HAP-1 (cell line): ENCODE measurements at regions not wholly inside any gene's neighbourhood (a gene's known extent, or its start where the extent isn't known, plus 50 kb on each side); places are given as distances from the start of the nearest gene placed in this dataset.

Experiments used
- DNase-seq, 2 experiments: peaks; one replicate each; pipeline ENCODE4 v3.0.0-alpha.2; 2016 to 2020; ENCODE audit warnings: low spot score in 2 of 2
- H3K27me3 ChIP-seq: fragments of 250-450 bp; sonication (Bioruptor Pico); 2 replicates; pipeline ENCODE4 v1.5.1; 2020; ENCODE audit warnings: low read depth, mild to moderate bottlenecking, moderate library complexity
- H3K36me3 ChIP-seq: fragments of 250-450 bp; sonication (Bioruptor Pico); replicated peaks from 2 replicates; pipeline ENCODE4 v1.5.1; 2020; ENCODE audit warnings: mild to moderate bottlenecking
- H3K4me1 ChIP-seq: fragments of 250-450 bp; sonication (Bioruptor Pico); 2 replicates; pipeline ENCODE4 v1.5.1; 2020; ENCODE audit warnings: mild to moderate bottlenecking
- H3K4me3 ChIP-seq: fragments of 250-450 bp; sonication (Bioruptor Pico); 2 replicates; pipeline ENCODE4 v1.5.1; 2020; ENCODE audit warnings: mild to moderate bottlenecking, moderate library complexity
- H3K9me3 ChIP-seq: fragments of 250-450 bp; sonication (Bioruptor Pico); 2 replicates; pipeline ENCODE4 v1.5.1; 2020; ENCODE audit warnings: mild to moderate bottlenecking, moderate library complexity
- in situ Hi-C: fragments of 300-500 bp; cut with MboI; formaldehyde crosslinking; loops from 3 replicates; pipeline ENCODE4 v1.14.3; 2020; ENCODE audit warnings: low sequenced_read_pairs, inconsistent platforms, mixed read lengths

DNA sequence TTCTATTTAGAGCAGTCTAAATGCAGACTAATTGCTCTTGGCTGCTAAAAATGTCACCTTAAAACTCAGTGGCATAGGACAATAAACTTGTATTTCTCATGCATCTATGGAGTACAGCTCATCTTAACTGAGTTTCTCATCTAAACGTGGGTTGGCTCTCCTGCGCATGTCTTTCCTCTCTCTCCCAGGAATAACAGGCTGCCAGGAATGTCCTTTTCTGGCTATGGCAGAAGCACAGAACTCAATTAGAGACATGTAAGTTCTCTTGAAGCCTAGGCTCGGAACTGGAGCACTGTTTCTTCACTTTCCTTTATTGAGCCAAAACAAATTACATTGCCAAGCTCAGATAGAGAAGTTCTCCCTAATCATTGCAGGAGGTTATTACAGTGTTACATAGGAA, 722.3 kb upstream of the FLRT2 start:
- in situ Hi-C loops: no loop called here
- no peaks in the 10 kb centered on the region for H3K36me3 ChIP-seq
- H3K4me1 ChIP-seq: no peaks in the 10 kb centered on the region
- DNase-seq: no peak
- H3K27me3 ChIP-seq: no peaks in the 10 kb centered on the region
- no peaks in the 10 kb centered on the region for H3K9me3 ChIP-seq
- H3K4me3 ChIP-seq: no peak overlapping the region

GRCh38 chr14:84809158-84809557, 720.8 kb upstream of the FLRT2 start:
- no peaks in the 10 kb centered on the region for H3K27me3 ChIP-seq
- H3K36me3 ChIP-seq: no peaks in the 10 kb centered on the region
- no peak for DNase-seq
- no peaks in the 10 kb centered on the region for H3K4me1 ChIP-seq
- H3K4me3 ChIP-seq: no peak overlapping the region
- in situ Hi-C loops: no loop called here
- no peaks in the 10 kb centered on the region for H3K9me3 ChIP-seq

GRCh38 chr14:84814391-84814790, 715.6 kb upstream of the FLRT2 start:
- Histone ChIP-seq H3K4me1 (no peaks in the 10 kb centered on the region), H3K4me3 (no peak overlapping the region), H3K36me3 (no peaks in the 10 kb centered on the region), H3K27me3 (no peaks in the 10 kb centered on the region), H3K9me3 (no peaks in the 10 kb centered on the region)
- no peak for DNase-seq
- in situ Hi-C loops: no loop called here

GRCh38 chr14:84819528-84819927, 710.4 kb upstream of the FLRT2 start:
- Histone ChIP-seq H3K9me3 (no peaks in the 10 kb centered on the region), H3K36me3 (no peaks in the 10 kb centered on the region), H3K27me3 (no peaks in the 10 kb centered on the region), H3K4me3 (no peak overlapping the region), H3K4me1 (no peaks in the 10 kb centered on the region)
- in situ Hi-C loops: no loop called here
- DNase-seq: no peak

DNA sequence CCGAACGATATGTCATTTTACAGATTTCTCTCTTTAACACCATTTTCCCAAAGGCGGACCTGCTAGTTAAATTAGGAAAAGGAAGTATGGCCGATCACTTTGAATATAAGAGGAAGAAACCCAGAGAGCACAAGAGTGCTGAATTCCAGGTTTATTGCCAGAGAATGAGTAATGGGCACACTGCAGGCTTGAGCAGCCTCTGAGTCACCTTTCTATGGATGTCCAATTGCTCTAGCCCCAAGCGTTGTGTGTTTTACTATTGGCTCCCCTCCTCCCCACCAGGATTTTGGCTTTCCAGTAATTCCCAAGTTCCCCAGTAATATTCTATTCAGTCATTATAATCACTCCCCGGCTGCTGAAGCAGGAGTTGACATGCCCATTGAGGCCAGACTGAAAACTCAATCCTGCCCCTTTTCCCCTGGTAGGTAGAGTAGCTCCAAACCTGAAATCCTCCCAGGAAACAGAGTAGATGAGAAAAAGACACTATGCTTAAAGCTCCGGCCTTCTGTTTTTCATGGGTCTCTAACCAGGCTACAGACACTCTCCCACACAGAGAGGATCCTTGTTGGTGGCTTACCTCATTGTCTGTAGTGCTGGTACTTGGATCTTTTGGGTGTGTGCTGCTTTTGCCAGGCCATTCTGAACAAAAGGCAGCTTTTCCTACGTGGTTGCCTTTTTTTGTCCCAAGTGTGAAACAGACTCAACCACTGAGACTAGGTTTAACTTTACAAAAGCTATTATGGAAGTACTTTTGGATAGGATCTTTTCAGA, 704.3 kb upstream of the FLRT2 start:
- Histone ChIP-seq H3K4me1 (no peaks in the 10 kb centered on the region), H3K9me3 (no peaks in the 10 kb centered on the region), H3K27me3 (no peaks in the 10 kb centered on the region), H3K4me3 (no peak overlapping the region), H3K36me3 (no peaks in the 10 kb centered on the region)
- no peak for DNase-seq
- in situ Hi-C loops: no loop called here

- Histone ChIP-seq H3K4me3 (no peak overlapping the region), H3K36me3 (no peaks in the 10 kb centered on the region), H3K9me3 (no peaks in the 10 kb centered on the region), H3K4me1 (no peaks in the 10 kb centered on the region), H3K27me3 (no peaks in the 10 kb centered on the region)
- in situ Hi-C loops: no loop called here
- DNase-seq: no peak
These were observed 703.6 kb upstream of the FLRT2 start for GRCh38 chr14:84826294-84826693.

- no peaks in the 10 kb centered on the region for H3K9me3 ChIP-seq
- H3K27me3 ChIP-seq: no peaks in the 10 kb centered on the region
- no peak for DNase-seq
- no peaks in the 10 kb centered on the region for H3K36me3 ChIP-seq
- no peak overlapping the region for H3K4me3 ChIP-seq
- no peaks in the 10 kb centered on the region for H3K4me1 ChIP-seq
- in situ Hi-C loops: no loop called here
These were observed 679.3 kb upstream of the FLRT2 start for GRCh38 chr14:84850595-84850994.

- no peaks in the 10 kb centered on the region for H3K36me3 ChIP-seq
- no peaks in the 10 kb centered on the region for H3K9me3 ChIP-seq
- no peaks in the 10 kb centered on the region for H3K4me1 ChIP-seq
- in situ Hi-C loops: no loop called here
- no peak for DNase-seq
- no peaks in the 10 kb centered on the region for H3K27me3 ChIP-seq
- no peak overlapping the region for H3K4me3 ChIP-seq
These were observed 673.0 kb upstream of the FLRT2 start for GRCh38 chr14:84856751-84857534.

DNA sequence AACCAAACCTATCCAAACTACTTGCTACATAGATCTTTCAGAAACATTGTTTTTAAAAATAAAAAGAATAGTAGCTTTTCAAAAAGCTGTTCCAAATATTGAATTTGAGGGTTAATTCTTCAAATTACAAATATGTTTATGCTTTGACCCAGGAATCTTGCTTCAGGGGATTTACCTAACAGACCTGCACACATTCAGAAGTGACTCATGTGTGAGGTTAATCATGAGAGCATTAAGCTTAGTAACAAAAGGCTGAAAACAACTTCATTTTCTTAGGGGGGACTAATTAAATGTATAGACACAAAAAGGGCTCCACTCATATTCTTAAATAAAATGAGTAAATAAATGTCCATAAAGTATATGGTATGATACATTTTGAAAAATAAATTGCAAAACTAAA, 672.4 kb upstream of the FLRT2 start:
- in situ Hi-C loops: no loop called here
- DNase-seq: no peak
- no peak overlapping the region for H3K4me3 ChIP-seq
- H3K9me3 ChIP-seq: no peaks in the 10 kb centered on the region
- no peaks in the 10 kb centered on the region for H3K27me3 ChIP-seq
- no peaks in the 10 kb centered on the region for H3K36me3 ChIP-seq
- no peaks in the 10 kb centered on the region for H3K4me1 ChIP-seq

- DNase-seq: no peak
- Histone ChIP-seq H3K4me1 (no peaks in the 10 kb centered on the region), H3K36me3 (no peaks in the 10 kb centered on the region), H3K4me3 (no peak overlapping the region), H3K9me3 (no peaks in the 10 kb centered on the region), H3K27me3 (no peaks in the 10 kb centered on the region)
- in situ Hi-C loops: no loop called here
These were observed 670.8 kb upstream of the FLRT2 start for GRCh38 chr14:84859116-84859515.

DNA sequence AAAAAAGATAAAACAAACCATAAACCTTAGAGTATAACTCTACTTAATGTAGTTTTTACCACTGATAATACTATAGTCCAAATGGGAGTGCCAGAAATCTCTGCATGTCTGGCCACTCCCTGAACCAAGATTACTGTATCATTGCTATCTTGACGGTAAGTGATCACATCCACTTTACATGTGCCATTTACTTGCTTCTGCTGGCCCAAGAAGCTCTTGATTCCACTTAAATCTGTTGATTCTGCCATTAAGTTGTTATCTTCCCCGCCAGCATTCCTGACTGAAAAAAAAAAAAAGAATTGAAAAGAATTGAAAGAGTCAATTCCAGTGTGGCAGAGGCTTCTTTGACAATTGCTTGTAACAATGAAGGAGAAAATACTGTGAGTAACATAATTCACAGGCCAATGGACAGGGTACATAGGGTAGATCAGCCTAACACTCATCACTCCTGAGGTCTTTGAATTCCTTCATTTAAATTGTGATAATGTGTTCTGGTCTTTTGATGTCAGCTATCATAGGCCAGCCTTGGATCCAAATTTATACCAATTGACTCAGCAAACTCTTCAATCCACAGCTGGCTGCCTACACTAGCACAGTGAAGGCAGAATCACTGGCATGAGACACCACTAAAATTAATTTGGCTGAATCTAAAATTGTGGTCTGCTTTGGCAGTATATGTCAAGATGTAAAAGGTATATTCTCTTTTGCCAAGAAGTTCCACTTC, 665.2 kb upstream of the FLRT2 start:
- no peak for DNase-seq
- Histone ChIP-seq H3K4me1 (no peaks in the 10 kb centered on the region), H3K36me3 (no peaks in the 10 kb centered on the region), H3K27me3 (no peaks in the 10 kb centered on the region), H3K4me3 (no peak overlapping the region), H3K9me3 (no peaks in the 10 kb centered on the region)
- in situ Hi-C loops: no loop called here

GRCh38 chr14:84871734-84872133, 658.2 kb upstream of the FLRT2 start:
- no peaks in the 10 kb centered on the region for H3K36me3 ChIP-seq
- DNase-seq: no peak
- no peaks in the 10 kb centered on the region; the same call in 1 of the 2 replicates for H3K4me1 ChIP-seq
- H3K9me3 ChIP-seq: no peaks in the 10 kb centered on the region
- H3K27me3 ChIP-seq: no peaks in the 10 kb centered on the region
- H3K4me3 ChIP-seq: no peak overlapping the region
- in situ Hi-C loops: no loop called here

DNA sequence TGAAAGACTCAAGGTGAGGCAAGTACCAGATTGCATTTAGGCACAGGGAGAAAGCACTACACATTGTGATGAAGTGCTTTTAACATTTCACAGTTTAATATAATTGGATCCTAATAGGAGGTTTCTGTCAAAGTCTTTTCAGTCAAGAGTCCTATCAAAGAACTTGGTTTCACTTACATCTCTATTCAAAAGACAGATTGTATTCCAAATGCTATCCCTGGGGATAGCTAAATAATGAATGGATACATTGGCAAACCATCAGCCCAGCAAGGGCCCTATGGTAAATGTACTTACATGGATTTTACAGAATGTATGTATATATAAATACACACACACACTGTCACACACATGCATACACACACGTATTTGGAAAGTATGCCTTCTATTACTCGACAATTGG, 655.5 kb upstream of the FLRT2 start:
- H3K4me1 ChIP-seq: no peaks in the 10 kb centered on the region; the same call in 1 of the 2 replicates
- H3K9me3 ChIP-seq: no peaks in the 10 kb centered on the region
- in situ Hi-C loops: no loop called here
- H3K36me3 ChIP-seq: no peaks in the 10 kb centered on the region
- DNase-seq: no peak
- H3K4me3 ChIP-seq: no peak overlapping the region
- no peaks in the 10 kb centered on the region for H3K27me3 ChIP-seq

- in situ Hi-C loops: no loop called here
- no peak for DNase-seq
- no peaks in the 10 kb centered on the region; the same call in 1 of the 2 replicates for H3K4me1 ChIP-seq
- no peaks in the 10 kb centered on the region for H3K36me3 ChIP-seq
- H3K4me3 ChIP-seq: no peak overlapping the region
- no peaks in the 10 kb centered on the region for H3K27me3 ChIP-seq
- no peaks in the 10 kb centered on the region for H3K9me3 ChIP-seq
These were observed 652.9 kb upstream of the FLRT2 start for GRCh38 chr14:84877061-84877460.
